IgD-negative memory B cell (primary cell): ENCODE measurements at regions not wholly inside any gene's neighbourhood (a gene's known extent, or its start where the extent isn't known, plus 50 kb on each side); places are given as distances from the start of the nearest gene placed in this dataset.
A peak's percentile ranks its signal among the peaks of the same experiment; 100 is the strongest.
"Not testable (repeated sequence)": the region's sequence is repeated elsewhere in the genome, so short reads cannot be mapped to it uniquely, and the experiment has no call there.

Experiments
- H3K27ac Mint-ChIP-seq, 3 donors: one replicate each; pipeline ENCODE4 v1.8.0; 2020 to 2022; ENCODE audit warnings: mild to moderate bottlenecking in 3 of 3, mixed read lengths in 3 of 3, moderate library complexity in 1 of 3
- H3K27me3 Mint-ChIP-seq: one replicate; pipeline ENCODE4 v1.8.0; 2021; ENCODE audit warnings: mixed read lengths
- H3K36me3 Mint-ChIP-seq: one replicate; pipeline ENCODE4 v1.8.0; 2020; ENCODE audit warnings: mild to moderate bottlenecking, mixed read lengths
- H3K4me1 Mint-ChIP-seq, 3 donors: one replicate each; pipeline ENCODE4 v1.8.0; 2020 to 2022; ENCODE audit warnings: mixed read lengths in 3 of 3, mild to moderate bottlenecking in 1 of 3
- H3K4me3 Mint-ChIP-seq, 4 donors: one replicate each; pipeline ENCODE4 v1.8.0; 2020 to 2022; ENCODE audit warnings: mild to moderate bottlenecking in 4 of 4, mixed read lengths in 4 of 4, moderate library complexity in 3 of 4
- H3K9me3 Mint-ChIP-seq, 3 donors: one replicate each; pipeline ENCODE4 v1.8.0; 2020 to 2021; ENCODE audit warnings: mixed read lengths in 3 of 3, mild to moderate bottlenecking in 1 of 3

DNA sequence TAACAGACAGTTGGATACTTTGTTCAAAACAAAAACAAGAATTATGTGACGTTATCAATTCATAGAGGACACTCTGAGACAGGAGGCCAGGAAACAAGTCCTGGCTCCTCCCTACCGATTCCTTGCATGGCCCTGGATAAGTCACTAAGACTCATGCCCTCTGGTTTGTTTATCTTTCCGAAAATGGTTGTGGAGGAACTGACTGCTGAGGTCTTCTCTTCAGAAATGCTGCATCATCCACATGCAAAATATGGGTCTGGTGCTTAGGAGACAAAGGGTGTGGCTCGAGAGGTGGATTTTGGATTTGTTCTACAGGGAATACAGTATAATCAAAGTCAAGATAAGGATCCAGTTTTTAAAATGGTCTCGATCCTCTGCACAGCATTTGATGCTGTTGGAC, 130.9 kb downstream of the RELL1 start:
- Mint-ChIP-seq H3K27ac (no peak overlapping the region), H3K27me3 (peaks cover 2% of the 10 kb centered on the region), H3K4me3 (no peak overlapping the region), H3K36me3 (peaks cover 3% of the 10 kb centered on the region), H3K4me1 (no peaks in the 10 kb centered on the region), H3K9me3 (peaks cover 12 to 20% (median 13%) of the 10 kb centered on the region in 3 donors)

DNA sequence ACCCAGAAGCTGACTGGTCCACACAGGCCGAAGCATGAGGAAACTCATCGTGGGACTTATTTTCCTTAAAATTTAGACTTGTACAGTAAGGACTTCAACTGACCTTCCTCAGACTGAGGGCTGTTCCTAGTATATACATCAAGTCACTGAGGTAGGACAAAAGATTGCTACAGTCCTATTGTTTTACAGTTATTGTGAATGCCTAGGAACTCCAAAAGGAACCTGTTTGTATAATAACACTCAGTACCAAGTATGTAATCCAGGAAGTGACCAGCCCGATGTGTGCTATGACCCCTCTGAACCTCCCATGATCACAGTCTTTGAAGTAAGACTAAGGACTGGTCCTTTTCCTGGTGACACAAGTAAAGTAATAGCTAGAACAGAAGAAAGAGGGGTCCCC, 136.3 kb downstream of the RELL1 start:
- H3K4me1 Mint-ChIP-seq, H3K27ac Mint-ChIP-seq, H3K36me3 Mint-ChIP-seq, H3K27me3 Mint-ChIP-seq: not testable (repeated sequence)
- Mint-ChIP-seq H3K9me3 (peaks cover 11 to 28% (median 13%) of the 10 kb centered on the region in 3 donors), H3K4me3 (peak overlapping the region in 1 of 4 donors; percentile 13)

DNA sequence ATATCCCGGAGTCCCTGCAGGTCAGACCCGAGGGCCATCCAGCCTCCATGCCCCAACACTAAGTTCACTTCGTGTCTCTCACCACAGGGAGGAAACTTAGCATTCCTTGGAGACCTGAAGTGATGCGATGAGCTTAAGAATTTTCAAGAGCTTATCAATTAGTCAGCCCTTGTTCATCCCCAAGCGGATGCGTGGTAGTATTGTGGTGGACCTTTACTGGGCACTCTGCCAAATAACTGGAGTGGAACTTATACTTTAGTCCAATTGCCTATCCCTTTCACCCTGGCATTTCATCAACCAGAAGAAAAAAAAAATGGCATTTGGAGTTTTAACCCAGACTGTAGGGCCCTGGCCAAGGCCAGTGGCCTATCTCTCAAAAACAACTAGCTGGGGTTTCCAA, 137.1 kb downstream of the RELL1 start:
- Mint-ChIP-seq H3K9me3 (peaks cover 11 to 28% (median 13%) of the 10 kb centered on the region in 3 donors), H3K4me3 (no peak overlapping the region), H3K4me1 (no peaks in the 10 kb centered on the region), H3K27ac (no peak overlapping the region), H3K36me3 (peaks cover 2% of the 10 kb centered on the region), H3K27me3 (peaks cover 2% of the 10 kb centered on the region)

DNA sequence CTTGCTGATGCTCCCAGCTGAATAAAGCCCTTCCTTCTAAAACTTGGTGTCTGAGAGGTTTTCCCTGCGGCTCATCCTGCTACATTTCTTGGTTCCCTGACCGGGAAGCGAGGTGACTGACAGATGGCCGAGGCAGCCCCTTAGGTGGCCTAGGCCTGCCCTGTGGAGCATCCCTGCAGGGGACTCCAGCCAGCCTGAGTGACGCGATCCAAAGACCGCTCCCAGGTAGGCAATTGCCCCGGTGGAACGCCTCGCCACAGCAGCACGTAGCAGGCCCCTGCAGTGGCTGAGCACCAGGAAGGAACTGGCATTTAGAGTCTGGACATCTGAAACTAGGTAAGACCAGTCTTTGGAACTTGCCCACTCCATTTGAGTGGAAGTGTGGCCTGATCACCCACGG, 139.6 kb downstream of the RELL1 start:
- Mint-ChIP-seq H3K4me3 (no peak overlapping the region), H3K27ac (no peak overlapping the region), H3K4me1 (no peaks in the 10 kb centered on the region), H3K9me3 (peaks cover 3 to 12% (median 6%) of the 10 kb centered on the region in 3 donors), H3K36me3 (peaks cover under 1% of the 10 kb centered on the region), H3K27me3 (peaks cover 3% of the 10 kb centered on the region)

DNA sequence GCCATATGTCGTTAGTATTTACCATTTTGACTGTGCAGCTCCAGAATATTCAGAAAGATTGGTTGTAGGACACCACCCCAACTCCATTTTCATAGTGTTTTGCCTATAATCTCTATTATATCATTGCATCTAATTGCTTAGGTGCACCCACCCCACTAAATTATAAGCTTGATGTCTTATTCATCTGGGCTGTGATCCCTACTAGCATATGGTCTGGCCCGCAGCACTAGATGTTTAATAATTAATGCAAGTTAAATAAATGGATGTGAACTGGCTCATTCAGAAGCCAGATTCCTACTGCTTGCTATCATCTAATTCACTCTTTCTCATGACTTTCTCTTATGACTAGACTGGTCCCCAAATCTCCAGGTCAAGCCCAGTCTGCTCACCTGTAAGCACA, 143.5 kb downstream of the RELL1 start:
- Mint-ChIP-seq H3K9me3 (peaks cover 0 to 8% (median 4%) of the 10 kb centered on the region in 3 donors), H3K4me1 (no peaks in the 10 kb centered on the region), H3K27ac (no peak overlapping the region), H3K4me3 (no peak overlapping the region), H3K36me3 (no peaks in the 10 kb centered on the region), H3K27me3 (peaks cover 3% of the 10 kb centered on the region)

DNA sequence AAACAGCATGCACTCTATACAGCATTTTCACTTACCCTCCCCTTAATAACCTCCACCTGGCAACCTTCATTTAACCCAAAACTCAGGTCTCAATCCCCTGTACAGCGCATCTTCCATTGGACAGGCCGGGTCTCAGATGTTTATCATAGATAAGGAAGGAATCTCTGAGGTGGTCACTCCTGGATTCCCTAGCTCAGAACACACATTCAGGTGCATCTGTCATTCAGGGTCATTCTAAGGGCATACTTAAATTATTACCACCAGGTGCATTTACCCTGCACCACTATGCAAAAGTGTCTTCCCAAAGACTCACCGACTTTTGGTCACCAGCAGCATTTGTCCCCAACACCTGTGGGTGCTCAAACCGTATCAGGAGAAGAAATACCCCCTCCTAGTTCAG, 144.2 kb downstream of the RELL1 start:
- Mint-ChIP-seq H3K4me3 (peak overlapping the region in 1 of 4 donors; percentile 49), H3K27ac (no peak overlapping the region), H3K36me3 (no peaks in the 10 kb centered on the region), H3K4me1 (no peaks in the 10 kb centered on the region), H3K9me3 (peaks cover 0 to 8% (median 2%) of the 10 kb centered on the region in 3 donors), H3K27me3 (peaks cover 1% of the 10 kb centered on the region)

DNA sequence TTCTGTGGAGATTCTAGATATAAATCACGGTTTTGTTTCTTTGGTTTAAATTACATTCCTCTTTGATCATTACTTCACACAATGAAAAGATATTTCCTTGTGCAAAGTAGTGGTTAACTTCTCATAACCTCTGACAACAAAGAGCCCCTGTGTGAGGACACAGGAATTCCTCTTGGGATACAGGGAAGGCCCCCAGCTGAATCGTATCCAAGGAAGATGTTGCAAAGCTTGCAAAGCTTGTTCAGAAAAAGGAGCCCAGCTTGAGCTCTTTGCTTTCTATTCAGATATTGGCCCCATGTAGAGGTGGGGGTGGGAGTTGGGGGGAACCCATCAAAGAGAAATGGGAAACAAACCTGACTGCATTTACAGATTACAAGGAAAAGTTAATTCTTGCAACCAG, 145.7 kb downstream of the RELL1 start:
- Mint-ChIP-seq H3K4me1 (no peaks in the 10 kb centered on the region), H3K4me3 (no peak overlapping the region), H3K27ac (no peak overlapping the region), H3K27me3 (peaks cover 1% of the 10 kb centered on the region), H3K36me3 (no peaks in the 10 kb centered on the region), H3K9me3 (peaks cover 0 to 2% (median 0%) of the 10 kb centered on the region in 3 donors)

DNA sequence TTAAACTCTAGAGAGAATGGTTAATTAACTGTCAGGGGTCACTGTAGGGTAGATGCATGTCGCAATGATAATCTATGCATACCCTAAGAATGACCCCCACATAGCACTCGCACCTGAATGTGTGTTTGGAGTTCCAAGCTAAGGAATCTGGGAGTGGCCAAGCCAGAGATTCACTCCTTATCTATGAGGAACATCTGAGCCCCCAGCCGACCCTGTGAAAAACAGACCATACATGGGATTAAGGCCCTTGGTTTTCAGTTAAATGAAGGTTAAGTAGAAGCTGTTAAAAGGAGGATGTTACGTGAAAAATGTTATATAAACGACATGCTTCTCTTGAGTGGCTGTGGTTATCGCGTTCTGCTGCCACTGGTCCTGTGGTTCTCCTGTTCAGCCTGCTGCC, 147.2 kb downstream of the RELL1 start:
- Mint-ChIP-seq H3K4me1 (no peaks in the 10 kb centered on the region), H3K27ac (no peak overlapping the region), H3K9me3 (no peaks in the 10 kb centered on the region), H3K4me3 (no peak overlapping the region), H3K36me3 (no peaks in the 10 kb centered on the region), H3K27me3 (peaks cover 1% of the 10 kb centered on the region)

DNA sequence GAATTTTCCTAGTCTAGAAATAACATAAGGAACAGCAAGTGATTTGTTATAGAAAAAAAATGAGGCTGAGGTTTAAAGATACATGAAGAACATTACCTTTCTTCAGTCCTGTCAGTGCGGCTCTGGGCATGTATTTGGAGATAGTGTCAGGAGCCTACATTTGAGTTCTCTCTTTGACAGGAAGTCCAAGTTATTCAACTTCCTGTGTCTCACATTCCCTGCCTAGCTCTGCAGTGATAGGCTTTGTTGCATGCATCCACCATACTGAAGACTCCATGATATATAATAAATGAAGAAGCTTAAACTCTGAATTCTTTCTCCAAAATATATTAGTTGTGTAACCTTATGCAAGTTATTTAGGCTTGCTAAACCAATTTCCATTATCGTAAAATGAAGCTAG, 148.7 kb downstream of the RELL1 start:
- Mint-ChIP-seq H3K27ac (no peak overlapping the region), H3K27me3 (peaks cover under 1% of the 10 kb centered on the region), H3K4me3 (no peak overlapping the region), H3K36me3 (no peaks in the 10 kb centered on the region), H3K4me1 (no peaks in the 10 kb centered on the region), H3K9me3 (no peaks in the 10 kb centered on the region)

DNA sequence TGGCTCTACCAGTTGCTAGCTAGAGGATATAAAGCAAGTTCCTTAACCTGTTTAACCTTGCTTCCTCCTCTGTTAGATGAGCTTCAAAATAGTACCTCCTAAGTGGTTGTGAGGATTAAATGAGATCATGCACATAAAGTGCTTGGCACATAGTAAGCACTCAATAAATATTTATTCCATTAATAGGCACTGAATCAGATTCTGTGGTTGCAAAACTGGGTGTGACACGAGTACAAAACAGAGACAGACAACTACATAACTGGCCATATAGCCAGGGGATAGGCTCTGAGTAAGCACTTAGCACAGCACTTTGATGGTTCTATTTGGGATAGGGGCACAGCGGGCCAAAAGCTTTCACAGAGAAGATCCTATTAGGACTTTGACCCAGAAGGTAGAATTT, 150.3 kb downstream of the RELL1 start:
- Mint-ChIP-seq H3K4me1 (no peaks in the 10 kb centered on the region), H3K4me3 (no peak overlapping the region), H3K27me3 (peaks cover 2% of the 10 kb centered on the region), H3K9me3 (no peaks in the 10 kb centered on the region), H3K36me3 (no peaks in the 10 kb centered on the region), H3K27ac (no peak overlapping the region)

DNA sequence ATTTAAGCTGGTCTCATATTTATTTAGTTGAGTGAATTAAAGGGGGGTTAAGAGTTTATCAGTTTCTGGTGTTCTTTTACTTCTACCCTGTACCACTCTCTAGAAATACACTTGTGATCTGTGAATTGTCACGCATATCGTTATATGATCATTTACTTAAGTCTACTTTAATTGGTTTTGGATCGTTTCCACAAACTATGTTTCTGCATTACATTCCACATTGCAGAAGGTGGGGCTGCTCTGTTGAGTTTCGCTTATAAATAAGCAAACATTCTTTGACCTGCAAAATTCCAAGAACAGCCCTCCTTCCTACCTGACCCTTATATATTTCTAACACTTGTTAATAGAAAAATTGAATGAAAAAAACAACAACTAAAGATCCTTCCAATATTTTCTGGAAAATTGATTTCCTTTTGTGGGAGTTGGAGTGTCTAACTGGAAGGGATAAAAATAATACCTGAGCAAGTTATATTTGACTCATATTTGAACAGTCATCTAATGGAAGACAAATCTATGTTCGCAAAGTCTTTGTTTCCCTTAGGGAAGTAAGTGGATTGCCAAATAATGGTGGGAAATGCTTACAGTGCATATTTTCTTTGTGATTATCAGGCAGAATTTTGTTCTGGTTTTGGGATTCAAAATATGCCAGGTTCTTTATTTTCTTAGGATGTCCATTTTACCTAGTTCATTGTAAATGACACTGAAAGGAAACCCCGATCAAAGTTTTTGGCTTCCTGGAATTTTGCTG, 152.7 kb downstream of the RELL1 start:
- no peaks in the 10 kb centered on the region for H3K36me3 Mint-ChIP-seq
- no peaks in the 10 kb centered on the region for H3K9me3 Mint-ChIP-seq
- no peaks in the 10 kb centered on the region for H3K4me1 Mint-ChIP-seq
- H3K27ac Mint-ChIP-seq, result no peak overlapping the region
- H3K4me3 Mint-ChIP-seq, result no peak overlapping the region
- H3K27me3 Mint-ChIP-seq, result peaks cover 2% of the 10 kb centered on the region

DNA sequence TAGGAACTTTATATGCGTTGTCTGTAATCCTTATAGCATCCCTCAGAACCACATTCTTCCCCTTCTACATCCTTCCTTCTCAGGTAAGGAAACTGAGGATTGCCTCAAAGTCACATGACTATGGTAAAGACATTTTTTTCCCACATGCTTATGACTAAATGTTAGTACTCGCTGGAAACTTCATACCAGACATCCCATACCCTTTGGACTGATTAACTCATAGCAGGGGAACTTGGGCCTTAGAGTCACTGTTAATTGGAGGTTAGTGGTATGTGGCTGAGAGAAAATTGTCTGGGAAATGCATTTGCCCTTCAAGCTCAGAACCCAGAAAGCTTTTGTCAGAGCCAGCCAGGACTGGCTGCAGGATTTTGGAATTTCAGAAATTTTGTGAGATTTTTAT, 155.0 kb downstream of the RELL1 start:
- H3K27me3 Mint-ChIP-seq, result peaks cover 2% of the 10 kb centered on the region

DNA sequence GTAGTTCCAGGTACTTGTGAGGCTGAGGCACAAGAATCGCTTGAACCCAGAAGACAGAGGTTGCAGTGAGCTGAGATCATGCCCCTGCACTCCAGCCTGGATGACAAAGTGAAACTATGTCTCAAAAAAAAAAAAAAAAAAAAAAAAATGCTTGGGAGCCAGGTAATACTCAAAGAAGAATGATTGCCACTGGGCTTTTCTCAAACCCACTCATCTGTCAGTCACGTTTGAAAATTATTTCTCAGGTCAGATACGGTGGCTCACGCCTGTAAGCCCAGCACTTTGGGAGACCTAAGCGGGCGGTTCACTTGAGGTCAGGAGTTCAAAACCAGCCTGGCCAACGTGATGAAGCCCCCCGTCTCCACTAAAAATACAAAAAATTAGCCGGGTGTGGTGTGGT, 155.7 kb downstream of the RELL1 start:
- Mint-ChIP-seq H3K27ac (no peak overlapping the region), H3K27me3 (peaks cover 3% of the 10 kb centered on the region), H3K9me3 (no peaks in the 10 kb centered on the region), H3K4me3 (no peak overlapping the region), H3K36me3 (no peaks in the 10 kb centered on the region), H3K4me1 (no peaks in the 10 kb centered on the region)

More for the DNA sequence above, 155.0 kb downstream of the RELL1 start:
- Mint-ChIP-seq H3K36me3 (no peaks in the 10 kb centered on the region), H3K9me3 (no peaks in the 10 kb centered on the region), H3K4me1 (no peaks in the 10 kb centered on the region), H3K27ac (no peak overlapping the region), H3K4me3 (no peak overlapping the region)

DNA sequence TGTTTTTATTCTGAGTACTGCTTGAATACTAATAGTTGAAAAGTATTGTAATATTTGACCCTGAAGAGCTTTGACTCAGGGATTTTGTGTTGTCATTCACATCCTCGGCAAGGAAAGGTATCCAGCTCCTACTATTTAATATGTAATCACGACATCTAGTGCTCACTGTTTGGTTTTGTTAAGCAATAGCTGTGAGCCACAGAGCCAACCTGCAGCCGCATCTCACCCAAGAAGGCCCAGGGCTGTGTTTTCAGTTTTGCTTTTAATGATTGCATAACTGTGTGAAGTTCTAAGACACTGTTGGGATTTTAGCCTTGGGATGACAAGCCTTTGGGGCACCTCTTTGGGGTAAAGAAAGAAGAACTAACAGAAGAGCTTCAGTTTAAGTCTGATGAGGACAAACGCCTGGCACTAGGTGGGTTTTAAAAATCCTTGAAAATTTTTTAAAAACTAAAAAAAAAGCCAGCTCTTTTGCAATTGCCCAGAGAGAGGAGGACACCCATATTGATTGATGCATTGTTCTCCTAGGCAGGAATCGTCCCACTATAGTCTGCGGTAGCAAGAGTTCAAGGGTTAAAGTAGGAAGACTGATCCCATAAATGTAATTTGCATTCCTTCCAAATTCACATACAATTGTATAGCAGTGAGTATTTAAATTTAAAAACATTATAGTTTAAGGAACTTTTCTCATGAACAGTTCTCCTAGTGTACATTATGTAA, 157.8 kb downstream of the RELL1 start:
- no peaks in the 10 kb centered on the region for H3K36me3 Mint-ChIP-seq
- H3K4me3 Mint-ChIP-seq, result no peak overlapping the region
- H3K4me1 Mint-ChIP-seq, result no peaks in the 10 kb centered on the region
- peaks cover 3% of the 10 kb centered on the region for H3K27me3 Mint-ChIP-seq
- H3K27ac Mint-ChIP-seq, result no peak overlapping the region
- no peaks in the 10 kb centered on the region for H3K9me3 Mint-ChIP-seq

DNA sequence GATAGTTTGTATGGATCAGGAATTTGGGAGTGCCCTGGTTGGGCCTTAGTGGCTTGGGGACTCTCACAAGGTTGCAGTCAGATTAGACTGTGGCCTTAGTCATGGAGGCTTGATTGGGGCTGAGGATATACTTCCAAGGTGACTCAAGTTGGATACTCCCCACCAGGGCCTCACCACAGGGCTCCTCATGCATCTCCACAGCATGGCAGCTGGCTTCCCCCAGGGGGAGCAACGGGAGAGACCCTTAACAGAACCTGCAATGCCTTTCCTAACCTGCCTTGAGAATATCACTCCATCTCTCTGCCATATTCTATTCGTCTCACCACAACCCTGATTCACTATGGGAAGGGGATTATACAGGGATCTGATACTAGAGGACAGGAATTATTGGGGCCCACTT, 161.9 kb downstream of the RELL1 start:
- Mint-ChIP-seq H3K4me1 (no peaks in the 10 kb centered on the region), H3K36me3 (no peaks in the 10 kb centered on the region), H3K27ac (peak overlapping the region in 1 of 3 donors; percentile 92), H3K9me3 (peaks cover 0 to 7% (median 3%) of the 10 kb centered on the region in 3 donors), H3K4me3 (no peak overlapping the region), H3K27me3 (peaks cover 3% of the 10 kb centered on the region)

DNA sequence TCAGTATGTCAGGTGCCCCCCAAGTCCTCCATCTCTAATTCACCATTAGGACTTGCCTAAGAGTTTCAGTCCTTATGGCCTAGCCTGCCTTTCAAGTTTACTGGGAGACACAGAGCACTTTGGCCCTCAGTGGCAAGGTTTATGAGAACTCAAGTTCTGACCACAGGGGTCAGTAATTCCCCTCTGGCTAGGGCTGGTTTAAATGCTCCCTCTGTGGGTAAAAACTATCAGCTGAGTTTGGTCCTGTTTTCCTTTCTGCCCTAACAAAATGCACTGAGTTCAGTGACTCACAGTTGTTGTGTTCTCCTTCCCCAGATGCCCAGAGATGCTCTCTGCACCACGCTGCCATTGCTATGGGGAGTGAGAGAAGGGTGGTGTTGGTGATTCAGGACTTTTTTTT, 163.2 kb downstream of the RELL1 start:
- no peak overlapping the region for H3K4me3 Mint-ChIP-seq
- no peaks in the 10 kb centered on the region for H3K36me3 Mint-ChIP-seq
- H3K4me1 Mint-ChIP-seq, result no peaks in the 10 kb centered on the region
- H3K27ac Mint-ChIP-seq, result no peak overlapping the region
- peaks cover 3% of the 10 kb centered on the region for H3K27me3 Mint-ChIP-seq
- peaks cover 0 to 7% (median 3%) of the 10 kb centered on the region in 3 donors for H3K9me3 Mint-ChIP-seq
